SK-N-SH (cell line): ENCODE measurements at regions not wholly inside any gene's neighbourhood (a gene's known extent, or its start where the extent isn't known, plus 50 kb on each side); places are given as distances from the start of the nearest gene placed in this dataset.

ENCODE experiments used
- CTCF ChIA-PET: fragments of 300-600, 350-600 bp; formaldehyde crosslinking; extraction: SDS; loops from one replicate; lab custom pipeline; 2021; lab: Yijun Ruan, JAX
- POLR2A ChIA-PET: fragments of 350-600 bp; sonication (Branson Sonifier 250); formaldehyde crosslinking; extraction: SDS; loops from one replicate; lab custom pipeline; 2020; ENCODE audit warnings: antibody characterized with exemption, inconsistent platforms; lab: Yijun Ruan, JAX
- DNase-seq: peaks from one replicate; pipeline ENCODE4 v3.0.0; 2012
- H2AFZ ChIP-seq: fragments of 200-600 bp; sonication (generic); 2 replicates; pipeline ENCODE4 v1.8.1; 2016; ENCODE audit warnings: antibody characterized with exemption, mild to moderate bottlenecking, low read depth
- H3F3A ChIP-seq: fragments of 200-600 bp; sonication (generic); replicated peaks from 2 replicates; pipeline ENCODE3; 2016; ENCODE audit warnings: antibody characterized with exemption, mild to moderate bottlenecking; ENCODE audit not compliant: insufficient read depth
- H3K27ac ChIP-seq, 2 experiments: fragments of 200-500 bp in 1 of 2; fragments of 200-600 bp in 1 of 2; sonication (Bioruptor generic) in 1 of 2; sonication (generic), shearing (Covaris generic) in 1 of 2; 2 replicates each; pipeline versions ENCODE4 v1.5.1 to v1.6.1; 2014 to 2016; ENCODE audit warnings: low read depth in 2 of 2, inconsistent platforms in 1 of 2, low read length in 1 of 2, mild to moderate bottlenecking in 1 of 2, mixed read lengths in 1 of 2
- H3K27me3 ChIP-seq: fragments of 200-600 bp; sonication (generic), shearing (Covaris generic); 2 replicates; pipeline ENCODE4 v1.6.1; 2016; ENCODE audit warnings: mixed run types; ENCODE audit not compliant: insufficient read depth
- H3K36me3 ChIP-seq, 2 experiments: fragments of 200-500 bp in 1 of 2; fragments of 200-600 bp in 1 of 2; sonication (Bioruptor generic) in 1 of 2; sonication (generic) in 1 of 2; replicated peaks in 1 of 2; 2 replicates each; pipeline versions ENCODE3 to v1.5.1; 2014 to 2016; ENCODE audit warnings: low read length in 1 of 2, mild to moderate bottlenecking in 1 of 2; ENCODE audit not compliant: insufficient read depth in 2 of 2, control insufficient read depth in 1 of 2
- H3K4me1 ChIP-seq, 2 experiments: fragments of 200-500 bp in 1 of 2; fragments of 200-600 bp in 1 of 2; sonication (Bioruptor generic) in 1 of 2; sonication (generic), shearing (Covaris generic) in 1 of 2; 2 replicates each; pipeline versions ENCODE4 v1.5.1 to v1.6.1; 2014 to 2016; ENCODE audit warnings: low read depth in 1 of 2, low read length in 1 of 2, mixed run types in 1 of 2; ENCODE audit not compliant: insufficient read depth in 2 of 2, control insufficient read depth in 1 of 2
- H3K4me2 ChIP-seq: fragments of 200-600 bp; sonication (generic), shearing (Covaris generic); 2 replicates; pipeline ENCODE4 v1.6.1; 2017; ENCODE audit warnings: mixed run types
- H3K4me3 ChIP-seq, 2 experiments: fragments of 200-500 bp in 1 of 2; fragments of 200-600 bp in 1 of 2; sonication (Bioruptor generic) in 1 of 2; sonication (generic), shearing (Covaris generic) in 1 of 2; 2 replicates each; pipeline versions ENCODE4 v1.5.1 to v1.8.1; 2014 to 2016; ENCODE audit warnings: low read depth in 2 of 2, inconsistent platforms in 1 of 2, low read length in 1 of 2, mild to moderate bottlenecking in 1 of 2, mixed read lengths in 1 of 2, moderate library complexity in 1 of 2
- H3K79me2 ChIP-seq: fragments of 200-600 bp; sonication (generic); 2 replicates; pipeline ENCODE4 v1.8.1; 2017; ENCODE audit warnings: mild to moderate bottlenecking; ENCODE audit not compliant: insufficient read depth
- H3K9ac ChIP-seq: fragments of 200-600 bp; sonication (generic); 2 replicates; pipeline ENCODE4 v1.6.1; 2017; ENCODE audit warnings: mixed run types
- H3K9me2 ChIP-seq: fragments of 200-600 bp; sonication (generic); 2 replicates; pipeline ENCODE4 v1.6.1; 2017; ENCODE audit warnings: mixed run types
- H3K9me3 ChIP-seq: fragments of 200-600 bp; sonication (generic); 2 replicates; pipeline ENCODE4 v1.6.1; 2017; ENCODE audit warnings: mixed run types, mild to moderate bottlenecking, moderate library complexity
- H4K20me1 ChIP-seq: fragments of 200-600 bp; sonication (generic); 2 replicates; pipeline ENCODE4 v1.6.1; 2017; ENCODE audit warnings: mild to moderate bottlenecking, mixed run types; ENCODE audit not compliant: insufficient read depth
- CHD2 ChIP-seq: fragments of 150-350 bp; IDR thresholded peaks from 2 replicates; pipeline ENCODE4 v1.6.1; 2018; ENCODE audit warnings: low read length; ENCODE audit not compliant: partially characterized antibody
- CTCF ChIP-seq: fragments of 200-600 bp; sonication (generic); IDR thresholded peaks from 2 replicates; pipeline ENCODE4 v1.6.1; 2017; ENCODE audit warnings: antibody characterized with exemption, mild to moderate bottlenecking, moderate library complexity
- EP300 ChIP-seq, 2 experiments: IDR thresholded peaks; 2 replicates each; pipeline versions ENCODE4 v1.4.0 to v1.6.1; 2012; ENCODE audit warnings: borderline replicate concordance in 1 of 2, low read depth in 1 of 2, low read length in 1 of 2
- EZH2phosphoT487 ChIP-seq: fragments of 200-600 bp; sonication (generic); IDR thresholded peaks from 2 replicates; pipeline ENCODE4 v1.6.1; 2017; ENCODE audit warnings: low read depth, mixed run types, mild to moderate bottlenecking, antibody characterized with exemption, moderate library complexity, borderline replicate concordance
- FOXJ3 ChIP-seq: sonication (generic); formaldehyde crosslinking; IDR thresholded peaks from 2 replicates; pipeline ENCODE4 v1.5.1; 2020; ENCODE audit warnings: mild to moderate bottlenecking, missing genetic modification reagents
- JUND ChIP-seq: IDR thresholded peaks from 2 replicates; pipeline ENCODE4 v1.4.0; 2012
- NFIC ChIP-seq: IDR thresholded peaks from 2 replicates; pipeline ENCODE4 v1.4.0; 2012; ENCODE audit warnings: borderline replicate concordance
- PBX3 ChIP-seq: IDR thresholded peaks from 2 replicates; pipeline ENCODE4; 2012
- RAD21 ChIP-seq: IDR thresholded peaks from 2 replicates; pipeline ENCODE4 v1.6.1; 2012; ENCODE audit warnings: mild to moderate bottlenecking, low read length
- REST ChIP-seq: IDR thresholded peaks from 2 replicates; pipeline ENCODE4 v1.6.1; 2012; ENCODE audit warnings: mild to moderate bottlenecking, low read depth, low read length, moderate library complexity
- RFX5 ChIP-seq: IDR thresholded peaks from 2 replicates; pipeline ENCODE4 v1.6.1; 2012; ENCODE audit warnings: mild to moderate bottlenecking, improper control_type of control experiment, low read length
- RXRA ChIP-seq: IDR thresholded peaks from 2 replicates; pipeline ENCODE4 v1.4.0; 2012; ENCODE audit warnings: low read depth, mild to moderate bottlenecking, borderline replicate concordance
- TCF12 ChIP-seq: IDR thresholded peaks from 2 replicates; pipeline ENCODE4 v1.4.0; 2012
- USF2 ChIP-seq: fragments of 150-350 bp; IDR thresholded peaks from 2 replicates; pipeline ENCODE4 v1.6.1; 2017; ENCODE audit warnings: antibody characterized with exemption, low read length, low read depth, borderline replicate concordance
- WGBS: methylation state at CpG from one replicate; pipeline ENCODE4 v1.1.6; 2017; ENCODE audit warnings: low lambda C conversion rate; 5-methylcytosine and 5-hydroxymethylcytosine counted together

- H3K27me3 ChIP-seq = no peaks in the 10 kb centered on the region
- TF ChIP-seq PBX3 = no peak
- no peak for TF ChIP-seq NFIC
- no peak for TF ChIP-seq REST
- TF ChIP-seq USF2 = no peak
- TF ChIP-seq CHD2 = no peak
- TF ChIP-seq RFX5 = no peak
- no peak for TF ChIP-seq EZH2phosphoT487
- no peak for TF ChIP-seq CTCF
- TF ChIP-seq EP300 (IDR thresholded peaks at IDR 0.05; ENCODE audit: borderline replicate concordance in 1 of 2, low read depth in 1 of 2, low read length in 1 of 2) = no peak
- no peak for TF ChIP-seq FOXJ3 (CRISPR knock-in tag)
- TF ChIP-seq JUND = no peak
- TF ChIP-seq RXRA = no peak
- TF ChIP-seq TCF12 = no peak
- TF ChIP-seq RAD21 = no peak
- TF ChIP-seq, all 33 proteins: peak for 0
- H3K4me3 ChIP-seq = no peak overlapping the region
- ChIA-PET CTCF (no interaction called here), POLR2A (no interaction called here)
- H3K27ac ChIP-seq = peak overlapping the region in 1 of 2 experiments; percentile 17; a peak in 1 of 4 replicates
- H3K4me1 ChIP-seq = peaks cover 0 to 14% of the 10 kb centered on the region in 2 experiments; a peak in 2 of 4 replicates
- no peak overlapping the region for H2AFZ ChIP-seq
- no peak overlapping the region for H3K4me2 ChIP-seq
- no peak for DNase-seq
- 90% methylated on average over 1 of the region's 1 CpG for WGBS
- no peaks in the 10 kb centered on the region for H3K79me2 ChIP-seq
- no peaks in the 10 kb centered on the region for H3F3A ChIP-seq
- H3K9me2 ChIP-seq = no peaks in the 10 kb centered on the region
- no peak overlapping the region for H3K9ac ChIP-seq
- no peaks in the 10 kb centered on the region for H3K9me3 ChIP-seq
- no peaks in the 10 kb centered on the region for H3K36me3 ChIP-seq
- H4K20me1 ChIP-seq = no peaks in the 10 kb centered on the region
Measured at GRCh38 chr13:34143637-34144036, 325.7 kb downstream of the RFC3 start.
